HUDEP-2 (cell line): ENCODE measurements at regions not wholly inside any gene's neighbourhood (a gene's known extent, or its start where the extent isn't known, plus 50 kb on each side); places are given as distances from the start of the nearest gene placed in this dataset.
"Not testable (repeated sequence)": the region's sequence is repeated elsewhere in the genome, so short reads cannot be mapped to it uniquely, and the experiment has no call there.

Source experiments
- DNase-seq, 76 experiments: peaks; one replicate each; lab custom pipeline; 2025; ENCODE audit not compliant: unreplicated experiment in 76 of 76; lab: John Stamatoyannopoulos, UW

DNA sequence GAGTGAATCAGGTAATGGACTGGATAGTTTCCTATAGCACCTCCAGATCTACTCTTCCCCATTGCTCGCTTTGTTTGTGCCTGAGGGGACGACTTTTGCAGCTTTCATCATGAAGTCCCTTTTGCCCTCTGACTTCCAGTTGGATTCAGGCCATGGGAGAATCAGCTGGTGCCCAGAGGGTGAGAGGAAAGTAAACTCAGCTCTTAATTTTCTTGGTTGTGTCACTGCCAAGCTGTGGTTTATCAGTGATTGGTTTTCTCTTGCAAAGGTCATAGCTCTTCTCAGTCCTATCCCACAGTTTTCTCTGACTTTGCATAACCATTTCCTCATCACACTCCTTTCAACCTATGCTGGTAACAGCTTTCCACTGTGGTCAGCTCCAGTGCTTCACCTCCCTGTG lies 200.1 kb downstream of the KCNJ2 start:
- no peak for DNase-seq

DNA sequence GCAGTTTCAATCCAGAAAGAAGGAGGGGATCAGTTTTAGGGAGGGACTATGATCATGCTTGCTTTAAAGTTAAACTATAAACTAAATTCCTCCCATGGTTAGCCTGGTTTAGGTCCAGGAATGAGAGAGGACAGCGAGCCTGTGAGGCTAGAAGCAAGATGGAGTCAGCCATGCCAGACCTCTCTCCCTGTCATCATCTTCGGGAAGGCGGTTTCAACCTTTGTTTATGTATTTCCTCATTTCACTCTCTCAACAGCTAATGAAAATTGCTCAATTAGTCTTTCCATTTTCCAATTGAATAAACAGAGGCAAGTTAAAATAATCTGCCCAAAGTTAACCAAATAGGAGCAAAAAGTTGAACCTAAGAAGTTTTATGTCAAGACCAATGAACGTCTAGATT lies 201.5 kb downstream of the KCNJ2 start:
- DNase-seq: no peak

DNA sequence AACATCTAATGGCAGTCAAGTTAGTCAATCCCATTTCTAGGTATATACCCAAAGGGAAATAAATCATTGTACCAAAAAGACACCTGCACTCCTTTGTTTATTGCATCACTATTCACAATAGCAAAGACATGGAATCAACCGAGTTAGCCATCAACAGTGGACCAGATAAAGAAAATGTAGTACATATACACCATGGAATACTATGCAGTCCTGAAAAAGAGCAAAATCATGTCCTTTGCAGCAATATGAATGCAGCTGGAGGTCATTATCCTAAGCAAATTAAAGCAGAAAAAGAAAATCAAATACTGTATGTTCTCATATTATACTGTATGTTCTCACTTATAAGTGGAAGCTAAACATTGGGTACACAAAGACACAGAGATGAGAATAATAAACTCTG lies 204.0 kb downstream of the KCNJ2 start:
- no peak for DNase-seq

DNA sequence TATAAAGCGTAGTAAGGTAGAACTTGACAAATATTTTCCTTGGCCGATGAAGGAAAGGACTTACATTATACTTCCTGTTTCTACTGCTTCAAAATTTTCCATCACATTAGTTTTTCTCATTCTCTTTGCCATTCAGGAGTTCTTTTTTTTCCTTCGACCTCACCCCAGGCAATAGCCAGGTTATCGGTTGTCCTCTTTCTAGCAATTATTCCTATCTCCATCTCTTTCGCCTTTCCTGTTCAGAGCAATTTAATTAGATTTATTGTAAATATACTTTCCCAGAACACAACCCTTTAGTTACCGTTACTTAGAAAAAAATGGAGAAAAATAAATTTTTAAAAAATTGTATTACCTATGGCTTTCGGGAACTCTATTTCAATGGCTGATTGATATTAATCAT lies 205.2 kb downstream of the KCNJ2 start:
- no peak for DNase-seq

DNA sequence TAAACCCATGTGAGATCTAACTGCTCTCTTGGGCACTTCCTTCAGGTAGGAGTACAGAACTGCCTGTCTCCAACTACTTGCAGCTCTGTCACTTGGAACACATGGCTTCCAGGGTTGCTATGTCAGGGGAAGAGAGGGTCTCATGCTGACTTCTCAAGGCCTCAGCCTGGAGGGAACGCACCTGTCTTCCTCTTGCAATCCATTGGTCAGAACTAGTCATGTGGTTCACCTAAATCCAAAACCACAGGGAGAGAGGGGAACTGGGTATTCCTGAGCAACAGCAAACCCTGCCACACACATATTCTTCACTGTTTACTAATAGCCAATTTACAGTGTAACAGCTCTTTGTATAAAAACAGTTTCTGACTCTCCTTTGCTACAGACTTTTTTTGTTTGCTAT lies 206.1 kb downstream of the KCNJ2 start:
- no peak for DNase-seq

DNA sequence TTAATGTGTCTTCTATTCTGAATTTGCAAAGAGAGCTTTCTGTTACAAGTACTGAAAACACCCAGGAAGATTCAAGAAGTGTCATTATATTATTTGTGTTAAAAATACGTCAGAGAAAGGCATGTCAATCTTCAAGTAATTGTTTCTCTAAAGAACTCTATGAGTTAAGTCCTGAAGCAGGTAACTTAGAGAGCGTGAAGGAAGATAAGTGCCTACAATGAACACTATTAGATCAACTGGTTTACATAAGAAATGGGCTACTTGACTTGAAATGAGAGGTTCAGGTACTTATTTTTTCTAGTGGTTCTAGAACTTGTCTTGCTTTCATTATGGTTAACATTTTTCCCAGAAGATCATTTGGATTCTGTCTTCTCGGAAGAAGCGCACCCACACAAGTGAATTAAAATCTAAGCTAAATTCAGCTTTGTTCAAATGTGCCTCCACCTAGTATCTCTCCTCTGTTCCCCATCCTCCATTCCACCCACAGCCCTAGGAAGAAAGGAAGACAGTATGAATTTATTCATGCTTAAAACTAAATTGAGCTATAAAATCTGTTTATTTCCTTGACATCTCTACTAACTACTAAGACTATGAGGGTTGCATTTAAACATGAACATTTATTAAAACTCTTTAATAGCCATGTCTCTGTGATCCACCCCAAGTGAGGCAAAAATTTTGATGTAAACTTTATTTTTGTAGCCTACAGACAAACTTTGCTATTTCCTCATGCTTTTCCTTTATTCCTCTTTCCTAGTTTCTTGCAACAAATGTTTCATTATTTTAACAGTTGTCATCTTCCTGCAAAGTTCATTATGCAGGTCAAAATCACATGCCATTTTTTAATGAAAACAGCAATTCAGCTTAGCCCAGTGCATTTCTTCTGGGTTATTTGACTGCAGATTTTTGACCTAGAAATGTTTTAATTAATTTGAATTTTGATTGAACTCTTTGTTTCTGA lies 206.8 kb downstream of the KCNJ2 start:
- DNase-seq: no peak

DNA sequence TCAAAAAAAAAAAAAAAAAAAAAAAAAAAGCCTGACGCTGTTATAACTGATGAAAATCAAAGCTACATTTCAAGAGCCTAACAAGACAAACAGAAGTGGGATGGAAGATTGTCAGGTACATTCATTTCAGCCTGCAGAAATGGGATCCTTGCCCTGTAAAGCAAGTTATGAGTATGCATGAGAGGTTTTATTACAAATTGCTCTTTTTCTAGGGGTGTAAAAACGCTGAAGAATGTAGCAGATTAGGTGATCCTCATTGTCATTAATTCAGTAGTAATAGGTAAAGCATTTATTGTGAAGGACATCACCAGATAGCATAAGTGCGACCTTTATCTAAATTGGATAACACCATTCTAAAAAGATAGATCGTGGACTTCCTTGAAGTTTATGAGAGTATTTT lies 208.3 kb downstream of the KCNJ2 start:
- no peak for DNase-seq

DNA sequence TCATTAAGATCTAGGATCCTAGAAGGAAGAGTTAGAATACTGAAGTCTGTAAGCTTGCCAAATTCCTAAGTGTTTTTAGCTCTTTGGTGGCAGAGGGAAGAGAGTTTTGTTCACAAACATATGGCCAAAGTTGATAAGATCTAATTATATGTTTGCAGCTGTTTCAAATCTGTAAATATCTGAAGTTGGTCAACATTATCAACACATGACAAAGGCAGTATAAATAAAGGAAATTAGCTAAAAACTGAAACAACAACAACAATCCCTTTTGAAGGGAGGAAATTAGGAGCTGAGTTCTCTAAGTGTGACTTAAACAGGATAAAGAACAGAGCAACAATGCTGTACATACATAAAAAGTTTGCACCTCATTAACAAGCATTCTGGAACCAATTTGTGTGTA lies 208.7 kb downstream of the KCNJ2 start:
- DNase-seq: no peak

DNA sequence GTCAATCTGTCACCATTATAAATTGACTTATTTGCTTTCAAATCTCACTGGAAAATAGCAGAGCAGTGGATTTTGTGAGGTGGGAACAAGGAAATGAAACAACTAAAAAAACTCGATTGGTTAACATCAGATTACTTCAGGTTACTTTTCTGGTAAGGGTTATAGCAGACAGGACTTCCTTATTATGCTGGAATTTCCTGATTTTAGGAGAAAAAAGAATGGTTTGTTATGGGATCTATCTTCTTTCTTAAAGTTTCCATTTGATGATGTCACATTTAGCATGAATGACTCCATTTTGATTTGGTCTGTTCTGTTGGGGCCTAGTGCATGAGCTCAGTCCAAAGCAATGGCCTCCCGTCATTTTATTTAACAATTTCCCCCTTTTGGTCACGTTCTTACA lies 210.6 kb downstream of the KCNJ2 start:
- DNase-seq: no peak

DNA sequence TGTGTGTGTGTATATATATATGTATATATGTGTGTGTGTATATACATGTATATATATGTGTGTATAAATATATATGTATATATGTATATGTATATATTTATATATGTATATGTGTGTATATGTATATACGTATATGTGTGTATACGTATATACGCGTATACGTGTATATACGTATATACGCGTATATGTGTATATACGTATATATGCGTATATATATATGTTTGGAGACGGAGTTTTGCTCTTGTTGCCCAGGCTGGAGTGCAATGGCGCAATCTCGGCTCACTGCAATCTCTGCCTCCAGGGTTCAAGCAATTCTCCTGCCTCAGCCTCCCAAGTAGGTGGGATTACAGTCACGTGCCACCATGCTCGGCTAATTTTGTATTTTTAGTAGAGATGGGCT lies 212.6 kb downstream of the KCNJ2 start:
- not testable (repeated sequence) for DNase-seq

DNA sequence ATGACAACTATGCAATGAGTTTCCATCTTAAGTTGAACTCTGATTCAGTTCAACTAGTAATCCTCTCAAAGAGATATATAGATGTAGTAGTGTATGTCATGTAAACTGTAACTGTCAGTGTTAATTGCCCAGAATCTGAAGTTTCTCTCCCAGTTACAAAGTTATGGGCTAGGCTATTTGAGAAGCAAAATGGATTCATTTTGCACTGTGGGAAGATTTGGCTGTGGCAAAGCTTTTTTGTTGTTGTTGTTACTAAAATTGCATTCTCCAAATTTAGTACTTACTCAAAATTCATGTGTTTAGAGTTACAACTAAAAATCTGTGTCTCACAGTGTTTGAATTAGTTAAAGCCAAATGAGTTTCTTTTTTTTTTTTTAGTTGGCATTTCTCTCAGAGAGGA lies 219.0 kb downstream of the KCNJ2 start:
- DNase-seq: no peak

DNA sequence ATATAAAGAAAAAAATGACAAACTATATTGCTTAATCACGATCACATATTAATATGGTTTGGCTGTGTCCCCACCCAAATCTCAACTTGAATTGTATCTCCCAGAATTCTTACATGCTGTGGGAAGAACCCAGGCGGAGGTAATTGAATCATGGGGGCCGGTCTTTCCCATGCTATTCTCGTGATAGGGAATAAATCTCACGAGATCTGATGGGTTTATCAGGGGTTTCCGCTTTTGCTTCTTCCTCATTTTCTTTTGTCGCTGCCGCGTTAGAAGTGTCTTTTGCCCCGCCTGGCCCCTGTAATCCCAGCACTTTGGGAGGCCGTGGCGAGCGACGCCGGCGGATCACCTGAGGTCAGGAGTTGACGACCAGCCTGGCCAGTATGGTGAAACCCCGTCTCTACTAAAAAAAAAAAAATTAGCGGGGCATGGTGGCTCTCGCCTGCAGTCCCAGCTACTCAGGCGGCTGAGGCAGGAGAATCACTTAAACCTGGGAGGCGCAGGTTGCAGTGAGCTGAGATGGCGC lies 220.0 kb downstream of the KCNJ2 start:
- not testable (repeated sequence) for DNase-seq

DNA sequence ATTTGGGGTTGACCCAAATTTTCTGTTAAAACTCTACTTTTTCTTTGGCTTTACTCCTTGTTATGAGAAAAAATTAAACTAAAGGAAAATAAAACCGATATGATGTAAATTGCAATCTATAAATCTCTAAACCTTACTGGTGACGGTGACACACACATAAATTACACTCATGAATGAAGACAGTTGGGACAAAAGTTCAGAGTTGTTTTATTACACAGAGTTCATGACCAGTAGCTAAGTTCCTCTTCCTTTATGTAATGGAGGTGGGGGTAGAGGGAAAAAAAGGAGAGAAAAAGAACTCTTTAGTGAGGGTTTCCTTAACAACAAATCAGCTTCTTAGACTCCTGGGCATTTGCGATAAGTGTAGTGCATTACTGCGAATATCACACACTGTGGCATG lies 220.7 kb downstream of the KCNJ2 start:
- DNase-seq: no peak

DNA sequence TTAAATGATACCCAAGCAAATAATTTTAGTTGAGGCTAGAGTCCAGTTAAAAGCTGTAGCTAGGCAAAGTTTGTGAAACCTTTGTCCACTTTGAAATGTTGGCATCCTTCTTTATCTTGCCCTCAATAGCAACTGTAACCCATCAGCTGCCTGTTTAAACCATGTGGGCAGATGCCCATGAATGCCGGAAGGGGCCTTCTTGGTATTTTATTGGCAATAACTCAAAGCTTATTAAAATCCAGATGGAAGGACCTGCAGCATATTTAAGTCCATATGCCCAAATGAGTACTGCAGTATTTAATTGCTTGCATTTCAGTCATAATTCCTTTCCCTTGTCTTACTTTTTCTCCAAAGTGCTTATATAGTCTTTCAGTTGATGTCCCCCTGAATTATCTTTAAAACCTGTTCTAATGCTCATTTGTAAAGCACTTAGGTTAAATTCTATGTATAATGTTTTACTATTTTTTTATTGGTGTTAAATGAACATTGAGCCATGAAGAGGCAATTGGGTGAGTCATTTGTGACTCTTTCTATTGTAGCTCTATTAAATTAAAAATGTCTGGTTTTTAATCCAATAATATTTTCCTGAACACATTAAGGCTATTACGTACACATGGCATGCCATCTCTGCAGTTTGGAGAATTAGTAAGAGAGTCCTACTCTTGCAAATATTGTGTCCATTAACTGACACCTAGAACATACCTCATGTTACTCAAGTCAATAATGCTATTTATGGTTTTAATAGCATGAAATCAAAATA lies 225.3 kb downstream of the KCNJ2 start:
- no peak for DNase-seq

DNA sequence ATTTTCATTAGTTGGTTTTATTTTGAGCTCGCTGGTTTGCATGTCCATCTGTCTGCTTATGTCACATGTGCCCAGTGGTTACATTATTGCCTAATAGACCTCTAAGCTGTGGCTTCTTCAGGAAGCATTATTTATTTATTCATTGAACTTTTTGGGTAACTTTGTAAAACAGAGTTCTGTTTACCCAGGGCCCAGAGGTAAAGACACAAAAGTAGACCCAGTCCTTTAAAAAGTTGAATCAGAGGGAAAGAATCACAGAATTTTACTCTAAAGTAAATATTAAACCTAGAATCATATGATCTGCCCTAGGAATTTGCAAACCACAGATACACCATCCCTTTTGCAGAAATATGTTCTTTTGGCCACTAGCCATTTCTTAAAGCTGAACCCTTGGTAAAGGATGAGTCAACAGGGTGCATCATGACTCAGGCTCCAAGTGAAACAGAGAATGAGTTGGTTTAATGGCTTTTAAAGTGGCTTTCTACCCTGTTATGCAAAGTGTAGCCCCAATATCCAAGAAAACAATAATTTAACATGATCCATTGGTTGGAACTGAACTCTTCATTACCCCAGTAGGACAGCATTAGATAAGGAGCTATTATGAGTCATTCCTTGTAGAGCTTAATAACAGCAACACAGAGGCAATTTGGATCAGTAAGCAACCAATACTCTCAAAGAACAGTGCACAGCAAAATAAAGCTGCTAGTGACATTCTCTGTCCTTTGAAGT lies 236.3 kb downstream of the KCNJ2 start:
- no peak for DNase-seq

DNA sequence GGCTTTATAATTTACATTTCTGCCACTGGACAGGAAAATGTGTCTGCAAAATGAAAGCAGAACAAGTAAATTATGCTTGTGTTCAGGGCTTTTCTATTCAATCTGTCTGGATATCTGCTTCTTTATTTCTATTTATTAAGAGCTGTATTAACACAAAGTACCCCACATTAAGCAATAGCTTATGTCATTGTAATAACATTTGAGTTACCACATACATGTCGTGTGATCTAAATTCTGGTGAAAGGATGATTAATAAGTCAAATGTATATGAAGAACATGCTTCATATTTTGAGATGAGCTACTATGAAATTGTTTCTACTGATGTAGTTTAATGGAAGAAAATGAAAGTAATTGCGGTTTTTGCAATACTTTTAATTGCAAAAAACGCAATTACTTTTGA lies 238.2 kb downstream of the KCNJ2 start:
- DNase-seq: no peak

DNA sequence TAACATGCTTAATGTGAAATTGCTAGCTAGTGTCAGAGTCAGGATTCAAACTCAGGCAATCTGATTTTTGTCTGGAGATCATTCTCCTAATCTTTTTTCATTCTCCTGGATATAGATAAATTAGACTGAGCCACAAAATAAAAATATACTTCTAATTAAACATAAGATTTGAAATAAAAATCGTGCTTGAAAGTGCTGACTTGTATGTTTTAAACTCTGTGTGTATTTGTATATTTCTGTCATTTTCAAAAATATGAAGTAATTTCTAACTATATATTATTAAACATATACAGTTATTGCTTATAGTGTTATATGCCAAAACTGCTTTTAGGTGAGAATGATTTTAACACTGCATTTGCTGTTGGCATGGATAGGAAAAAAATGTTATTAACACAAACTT lies 239.4 kb downstream of the KCNJ2 start:
- no peak for DNase-seq

DNA sequence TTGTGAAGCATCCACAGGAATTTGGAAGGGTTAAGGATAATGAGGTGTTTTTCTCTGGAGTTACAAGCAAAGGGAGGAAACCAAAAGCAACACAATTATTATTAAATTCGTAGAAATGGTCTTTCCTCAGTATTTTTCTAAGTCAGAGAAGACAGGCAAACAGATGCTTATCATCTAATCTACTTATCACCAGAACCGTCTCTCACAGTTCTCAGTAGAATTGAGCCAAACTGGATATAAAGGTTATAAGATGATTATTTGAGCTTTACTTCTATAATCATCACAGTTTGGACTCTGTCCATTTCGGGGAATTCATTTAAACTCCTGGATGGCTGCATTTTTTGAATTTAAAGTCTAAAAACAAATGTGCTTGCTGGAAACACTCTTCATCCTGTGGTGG lies 245.0 kb downstream of the KCNJ2 start:
- no peak for DNase-seq

DNA sequence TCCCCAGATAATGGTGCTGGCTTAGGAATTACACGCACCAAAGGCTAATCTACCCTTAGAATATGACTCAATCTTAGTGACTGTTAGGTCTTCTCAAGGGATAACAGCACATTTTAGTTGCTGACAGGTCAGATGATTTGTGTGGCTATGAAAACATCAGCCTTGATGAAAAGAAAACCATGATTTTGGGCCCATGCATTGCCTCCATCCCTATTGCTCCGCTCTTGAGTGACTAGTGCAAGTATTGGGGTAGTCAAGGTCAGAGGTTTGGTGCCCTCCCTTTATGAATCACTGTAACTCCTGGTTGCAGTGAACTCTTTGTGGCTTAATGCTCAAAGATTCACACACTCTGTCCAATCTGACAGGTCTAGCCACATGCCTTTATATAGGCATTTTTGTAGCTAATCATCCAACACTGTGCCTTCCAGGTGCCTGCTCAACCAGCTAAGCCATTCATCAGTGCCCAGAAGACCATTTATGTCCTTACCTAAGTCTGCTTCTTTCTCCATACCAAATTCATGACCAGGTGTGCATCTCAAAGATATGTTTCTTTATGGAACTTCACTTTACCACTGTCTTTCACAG lies 251.6 kb downstream of the KCNJ2 start:
- DNase-seq: no peak

DNA sequence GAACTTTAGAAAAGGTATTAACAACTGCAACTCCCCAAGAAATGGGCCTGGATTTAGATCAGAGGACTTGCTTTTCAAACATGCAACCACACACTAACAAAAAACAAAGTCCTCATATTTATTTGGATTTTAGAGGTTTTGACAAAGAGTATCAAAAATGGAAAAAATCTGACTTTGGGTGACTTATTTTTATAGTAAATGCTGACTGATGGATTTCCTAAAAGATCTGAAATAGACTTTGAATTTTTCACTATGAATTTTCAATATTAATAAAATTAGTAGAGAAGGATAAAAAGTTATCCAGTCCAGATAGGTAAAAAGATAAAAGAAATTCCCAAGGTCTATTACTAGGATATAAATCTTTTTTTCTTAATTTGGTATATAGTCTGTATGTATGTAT lies 253.5 kb downstream of the KCNJ2 start:
- DNase-seq: no peak

DNA sequence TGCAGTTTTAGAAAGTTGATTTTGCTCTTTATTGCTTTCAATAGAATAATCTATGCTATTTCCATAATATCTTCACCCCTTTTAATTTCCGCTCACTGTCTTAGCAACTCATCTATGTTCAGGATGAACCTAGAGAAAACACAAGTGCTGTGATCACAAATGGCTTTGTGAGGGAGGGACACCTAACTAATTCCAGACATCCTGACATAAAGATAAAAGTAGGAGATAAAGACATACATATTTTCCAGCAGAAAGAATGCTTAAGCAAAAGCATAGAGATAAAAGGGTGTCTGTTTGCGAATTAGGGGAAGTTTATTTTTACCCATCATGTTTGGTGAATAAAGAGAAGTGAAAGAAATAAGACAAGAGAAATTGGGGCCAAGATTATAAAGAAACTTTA lies 254.2 kb downstream of the KCNJ2 start:
- no peak for DNase-seq
